LNCAP (cell line): ENCODE measurements at regions not wholly inside any gene's neighbourhood (a gene's known extent, or its start where the extent isn't known, plus 50 kb on each side); places are given as distances from the start of the nearest gene placed in this dataset.

Experiments used
- TF ChIP-seq, protein P1 (sequence below): fragments of 450-650 bp; IDR thresholded peaks from 2 replicates; pipeline ENCODE4 v1.5.1; 2017; ENCODE audit warnings: mild to moderate bottlenecking

DNA sequence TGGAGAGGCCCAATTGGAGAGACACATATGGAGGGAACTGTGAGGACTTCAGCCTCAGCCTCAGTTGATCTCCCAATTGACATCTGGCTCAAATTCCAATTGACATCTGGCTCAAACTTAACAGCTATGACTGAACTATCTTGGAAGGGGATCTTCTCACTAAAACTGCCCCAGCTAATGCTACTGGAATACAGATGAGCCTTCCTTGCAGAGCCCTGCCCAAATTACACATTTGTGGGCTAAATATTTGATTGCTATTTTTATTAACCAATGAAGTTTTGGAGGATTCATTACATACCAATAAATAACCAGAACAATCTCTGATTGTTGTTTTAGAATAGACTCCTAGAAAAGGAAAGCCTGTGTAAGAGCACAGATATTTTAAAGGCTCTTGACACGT lies 189.0 kb upstream of the THUMPD2 start:
- TF ChIP-seq, protein P1, sequence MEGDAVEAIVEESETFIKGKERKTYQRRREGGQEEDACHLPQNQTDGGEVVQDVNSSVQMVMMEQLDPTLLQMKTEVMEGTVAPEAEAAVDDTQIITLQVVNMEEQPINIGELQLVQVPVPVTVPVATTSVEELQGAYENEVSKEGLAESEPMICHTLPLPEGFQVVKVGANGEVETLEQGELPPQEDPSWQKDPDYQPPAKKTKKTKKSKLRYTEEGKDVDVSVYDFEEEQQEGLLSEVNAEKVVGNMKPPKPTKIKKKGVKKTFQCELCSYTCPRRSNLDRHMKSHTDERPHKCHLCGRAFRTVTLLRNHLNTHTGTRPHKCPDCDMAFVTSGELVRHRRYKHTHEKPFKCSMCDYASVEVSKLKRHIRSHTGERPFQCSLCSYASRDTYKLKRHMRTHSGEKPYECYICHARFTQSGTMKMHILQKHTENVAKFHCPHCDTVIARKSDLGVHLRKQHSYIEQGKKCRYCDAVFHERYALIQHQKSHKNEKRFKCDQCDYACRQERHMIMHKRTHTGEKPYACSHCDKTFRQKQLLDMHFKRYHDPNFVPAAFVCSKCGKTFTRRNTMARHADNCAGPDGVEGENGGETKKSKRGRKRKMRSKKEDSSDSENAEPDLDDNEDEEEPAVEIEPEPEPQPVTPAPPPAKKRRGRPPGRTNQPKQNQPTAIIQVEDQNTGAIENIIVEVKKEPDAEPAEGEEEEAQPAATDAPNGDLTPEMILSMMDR = no peak

DNA sequence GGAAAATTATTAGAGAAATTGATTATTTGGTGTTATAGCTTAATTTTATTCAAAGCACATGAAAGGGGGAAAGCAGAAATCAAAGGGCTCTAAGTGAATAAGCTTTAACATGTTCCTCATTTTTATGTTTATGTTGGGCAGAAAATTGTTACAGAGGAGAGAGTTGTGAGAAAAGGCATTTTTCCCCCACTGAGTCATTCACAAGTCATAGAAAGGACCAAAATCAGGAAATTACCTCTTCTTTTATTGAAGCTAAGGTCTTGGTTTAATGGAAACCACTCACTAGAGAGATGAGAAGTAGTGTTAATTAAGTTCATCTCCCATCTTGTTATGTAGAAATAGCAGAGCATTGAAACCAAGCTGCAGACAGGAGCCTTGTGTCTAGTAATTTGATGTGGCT lies 175.3 kb upstream of the THUMPD2 start:
- TF ChIP-seq, protein P1 = no peak

DNA sequence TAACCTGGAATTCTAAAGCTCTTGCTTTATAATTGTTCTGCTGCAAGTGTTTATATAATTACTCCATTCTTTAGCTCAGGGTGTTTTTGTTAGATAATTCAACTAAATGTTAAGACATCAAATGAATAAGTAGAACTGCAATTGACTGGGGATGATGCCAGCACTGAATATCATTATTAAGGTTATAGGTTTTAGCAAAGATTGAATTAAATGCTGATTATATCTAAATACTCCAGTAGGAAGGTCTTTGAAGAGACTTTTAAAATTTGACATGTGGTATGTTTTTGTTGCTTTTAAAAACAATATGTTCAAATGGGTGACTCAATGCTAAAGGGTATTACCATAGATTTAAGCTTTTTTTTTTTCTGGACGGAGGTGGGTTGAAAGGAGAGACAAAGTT lies 170.1 kb upstream of the THUMPD2 start:
- TF ChIP-seq, protein P1 = no peak

DNA sequence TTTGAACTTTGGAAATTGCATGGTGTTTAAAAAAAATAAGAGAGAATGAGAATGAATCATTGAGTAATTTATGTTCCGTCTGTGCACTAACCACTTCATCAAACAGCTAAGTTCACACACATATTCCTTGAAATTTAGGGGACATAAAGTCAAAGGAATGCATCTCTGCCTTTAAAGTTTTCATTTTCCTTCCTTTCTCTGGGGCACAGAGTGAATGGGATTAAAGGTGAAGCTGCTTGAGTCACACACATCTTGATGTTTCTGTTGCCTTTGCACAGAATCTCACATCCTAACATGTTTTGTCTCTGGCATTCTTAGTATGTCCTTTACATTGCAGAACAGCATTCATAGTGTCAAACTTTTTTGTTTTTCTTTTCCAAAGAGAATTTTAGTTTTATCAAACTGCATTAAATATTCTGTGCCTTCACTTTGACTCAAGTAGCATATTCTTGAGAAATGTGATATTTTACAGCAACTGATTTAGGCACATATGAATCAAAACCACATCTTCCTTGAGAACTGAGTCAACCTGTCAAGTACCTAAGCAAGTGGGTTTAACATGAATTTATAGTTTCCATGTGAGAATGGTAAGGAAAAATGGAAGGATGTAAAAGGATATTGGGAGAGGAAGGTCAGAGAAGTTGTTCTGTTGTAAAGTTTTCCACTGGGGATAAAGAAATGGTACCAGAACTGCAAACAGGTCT lies 169.1 kb upstream of the THUMPD2 start:
- TF ChIP-seq, protein P1 = no peak

DNA sequence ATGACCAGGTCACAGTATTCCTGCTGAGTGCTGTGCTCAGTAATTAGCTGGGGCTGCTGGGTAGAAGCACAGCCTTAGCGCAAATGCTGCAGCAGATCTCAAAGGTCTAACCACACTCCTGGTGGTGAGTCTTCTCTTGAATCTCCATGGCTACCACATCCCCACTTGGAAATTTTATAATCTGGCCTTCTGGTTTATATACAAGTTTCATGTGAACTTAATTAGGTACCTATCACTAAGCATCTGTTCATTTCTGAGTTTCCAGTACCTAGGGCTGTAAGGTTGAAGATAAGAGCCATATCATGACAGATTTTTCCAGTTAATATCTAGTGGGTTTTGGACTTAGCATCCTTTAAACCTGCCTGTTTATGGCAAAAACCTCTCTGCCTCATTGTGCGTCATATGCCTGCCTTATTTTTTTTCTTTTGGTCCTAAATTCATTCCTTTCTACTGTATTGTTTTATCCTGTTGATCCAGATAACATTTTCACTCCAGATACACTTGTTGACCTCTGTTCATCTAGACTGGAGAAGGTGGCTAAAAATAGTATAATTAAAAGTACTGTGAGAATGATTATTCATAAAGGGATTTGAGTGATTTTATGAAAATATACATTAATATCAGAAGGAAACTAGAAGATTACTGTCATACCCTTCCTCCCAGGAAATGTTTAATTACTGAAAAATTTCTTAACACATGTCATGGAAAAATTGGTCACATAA lies 168.4 kb upstream of the THUMPD2 start:
- TF ChIP-seq, protein P1 = no peak

DNA sequence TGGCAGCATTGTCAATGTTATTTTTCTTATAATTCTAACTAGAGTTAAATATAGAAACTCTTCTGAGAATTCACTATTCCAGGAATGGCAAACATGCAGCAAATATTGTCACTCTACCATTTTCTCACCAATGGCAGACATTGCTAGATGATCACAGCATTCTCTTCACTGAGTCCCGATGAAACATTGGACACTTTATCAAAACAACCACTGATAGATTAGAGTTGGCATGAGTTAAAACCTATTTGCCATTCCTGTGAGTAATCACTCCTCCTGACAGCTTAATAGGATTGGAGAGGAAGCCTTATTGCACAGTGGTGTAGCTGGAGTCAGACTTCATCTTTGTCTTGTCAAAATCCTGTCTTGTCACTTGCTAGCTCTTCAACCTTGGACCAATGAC lies 163.9 kb upstream of the THUMPD2 start:
- TF ChIP-seq, protein P1 = no peak

DNA sequence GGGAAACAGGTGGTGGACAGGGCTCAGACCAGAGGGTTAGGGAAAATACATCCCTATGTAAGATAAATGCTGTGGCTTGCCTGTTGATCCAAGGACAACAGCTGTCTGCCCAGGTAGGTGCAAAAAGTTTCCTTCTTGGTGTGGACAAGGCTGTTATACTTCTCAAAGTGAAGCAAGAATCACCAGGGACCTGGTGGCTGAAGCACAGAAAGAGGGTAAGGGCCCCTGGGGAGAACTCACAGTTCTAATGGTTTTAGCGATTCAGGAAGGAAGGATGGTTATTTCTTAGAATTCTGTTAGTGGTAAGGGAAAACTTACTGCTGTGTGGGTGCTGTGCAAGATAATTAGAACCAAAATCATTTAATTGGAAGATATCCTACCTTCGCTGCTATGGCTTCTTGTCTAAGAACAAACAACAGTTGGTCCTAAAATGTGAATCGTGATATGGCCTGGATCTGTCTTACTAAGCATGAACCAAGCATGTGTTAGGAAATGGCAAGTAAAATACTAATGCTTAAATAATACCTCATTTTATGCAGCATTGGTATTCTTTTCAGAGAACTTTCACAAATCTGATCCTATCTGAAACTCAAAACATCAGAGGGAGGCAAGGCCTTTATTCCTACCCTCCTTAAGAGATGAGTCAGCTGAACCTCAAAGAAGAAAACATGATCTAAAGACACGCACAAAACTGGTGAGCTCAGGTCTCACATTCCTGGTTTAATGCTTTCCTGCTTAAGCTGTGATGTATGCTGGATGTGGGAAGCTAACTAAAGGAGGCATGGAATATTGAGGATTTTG lies 159.2 kb upstream of the THUMPD2 start:
- TF ChIP-seq, protein P1 = no peak
